Endothelial cell (in vitro differentiated cells): ENCODE measurements at regions not wholly inside any gene's neighbourhood (a gene's known extent, or its start where the extent isn't known, plus 50 kb on each side); places are given as distances from the start of the nearest gene placed in this dataset.

ENCODE experiments used
- DNase-seq: peaks from one replicate; pipeline ENCODE4 v3.0.0; 2021; ENCODE audit warnings: low spot score
- H3K27ac Mint-ChIP-seq: one replicate; pipeline ENCODE4 v1.8.0; 2021; ENCODE audit warnings: mixed read lengths, inconsistent platforms; ENCODE audit not compliant: unreplicated experiment
- H3K27me3 Mint-ChIP-seq: one replicate; pipeline ENCODE4 v1.8.0; 2021; ENCODE audit warnings: mild to moderate bottlenecking, moderate library complexity, mixed read lengths, inconsistent platforms; ENCODE audit not compliant: unreplicated experiment
- H3K36me3 Mint-ChIP-seq: one replicate; pipeline ENCODE4 v1.8.0; 2021; ENCODE audit warnings: mild to moderate bottlenecking, low read depth, mixed read lengths, inconsistent platforms; ENCODE audit not compliant: unreplicated experiment
- H3K4me1 Mint-ChIP-seq: one replicate; pipeline ENCODE4 v1.8.0; 2021; ENCODE audit warnings: mild to moderate bottlenecking, mixed read lengths, inconsistent platforms; ENCODE audit not compliant: unreplicated experiment
- H3K4me3 Mint-ChIP-seq: one replicate; pipeline ENCODE4 v1.8.0; 2021; ENCODE audit warnings: mild to moderate bottlenecking, mixed read lengths, inconsistent platforms; ENCODE audit not compliant: unreplicated experiment
- H3K9me3 Mint-ChIP-seq: one replicate; pipeline ENCODE4 v1.8.0; 2021; ENCODE audit warnings: mixed read lengths, inconsistent platforms; ENCODE audit not compliant: unreplicated experiment
- CTCF ChIP-seq: fragments of 200-600 bp; sonication (generic); IDR thresholded peaks from one replicate; pipeline ENCODE4 v1.5.0; 2021; ENCODE audit warnings: antibody characterized with exemption; ENCODE audit not compliant: unreplicated experiment

GRCh38 chr2:116877944-116878343 lies 936.5 kb upstream of the DDX18 start:
- Mint-ChIP-seq H3K9me3 (peaks cover 3% of the 10 kb centered on the region), H3K36me3 (no peaks in the 10 kb centered on the region), H3K4me1 (no peaks in the 10 kb centered on the region), H3K27me3 (no peaks in the 10 kb centered on the region), H3K4me3 (no peak overlapping the region), H3K27ac (no peak overlapping the region)
- no peak for TF ChIP-seq CTCF
- DNase-seq = no peak

- peaks cover 3% of the 10 kb centered on the region for H3K9me3 Mint-ChIP-seq
- DNase-seq = no peak
- no peak for TF ChIP-seq CTCF
- H3K27me3 Mint-ChIP-seq = no peaks in the 10 kb centered on the region
- no peaks in the 10 kb centered on the region for H3K36me3 Mint-ChIP-seq
- H3K27ac Mint-ChIP-seq = no peak overlapping the region
- H3K4me3 Mint-ChIP-seq = no peak overlapping the region
- no peaks in the 10 kb centered on the region for H3K4me1 Mint-ChIP-seq
Measured at GRCh38 chr2:116879650-116880160, 934.8 kb upstream of the DDX18 start.

- Mint-ChIP-seq H3K4me1 (no peaks in the 10 kb centered on the region), H3K4me3 (no peak overlapping the region), H3K27me3 (peaks cover 1% of the 10 kb centered on the region), H3K27ac (no peak overlapping the region), H3K9me3 (peaks cover 11% of the 10 kb centered on the region), H3K36me3 (no peaks in the 10 kb centered on the region)
- DNase-seq = no peak
- TF ChIP-seq CTCF = no peak
Measured at GRCh38 chr2:116891191-116891590, 923.3 kb upstream of the DDX18 start.

- Mint-ChIP-seq H3K27ac (no peak overlapping the region), H3K9me3 (no peaks in the 10 kb centered on the region), H3K4me1 (peaks cover 11% of the 10 kb centered on the region), H3K27me3 (no peaks in the 10 kb centered on the region), H3K36me3 (no peaks in the 10 kb centered on the region), H3K4me3 (no peak overlapping the region)
- no peak for TF ChIP-seq CTCF
- no peak for DNase-seq
Measured at GRCh38 chr2:116911540-116911939, 903.0 kb upstream of the DDX18 start.

GRCh38 chr2:116915673-116916072 lies 898.8 kb upstream of the DDX18 start:
- no peak overlapping the region for H3K4me3 Mint-ChIP-seq
- no peaks in the 10 kb centered on the region for H3K27me3 Mint-ChIP-seq
- H3K4me1 Mint-ChIP-seq = peaks cover 29% of the 10 kb centered on the region
- no peak overlapping the region for H3K27ac Mint-ChIP-seq
- no peaks in the 10 kb centered on the region for H3K9me3 Mint-ChIP-seq
- H3K36me3 Mint-ChIP-seq = no peaks in the 10 kb centered on the region
- TF ChIP-seq CTCF = no peak
- DNase-seq = no peak
